ENCODE measurements at regions not wholly inside any gene's neighbourhood (a gene's known extent, or its start where the extent isn't known, plus 50 kb on each side); places are given as distances from the start of the nearest gene placed in this dataset.

DNA sequence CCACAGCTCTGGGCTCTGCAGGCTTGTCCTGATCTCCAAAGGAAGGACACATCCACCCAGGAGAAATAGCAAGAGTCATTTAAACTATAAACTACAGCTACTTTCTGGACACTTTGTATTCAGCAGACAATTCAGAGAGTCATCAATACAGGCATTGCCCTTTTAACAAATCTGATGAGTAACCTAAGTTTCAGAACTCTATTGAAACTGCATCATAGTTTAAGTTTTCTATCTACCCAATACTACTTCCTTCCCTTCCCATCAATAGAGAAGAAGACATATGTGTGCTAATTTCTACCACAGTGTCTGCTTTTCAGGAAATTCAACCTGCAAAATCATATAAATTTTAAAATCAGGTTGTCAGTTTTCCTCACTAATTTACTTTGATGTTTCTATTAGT, 736.5 kb downstream of the IGSF11 start:
- H3K4me3 ChIP-seq (ENCODE audit: low read depth, poor library complexity, severe bottlenecking) = no peak overlapping the region
- no peak for DNase-seq (ENCODE audit: low spot score in 2 of 2)
- intact Hi-C loops (cut with DNase I; ENCODE audit: low total_unique reads) = no loop called here
- no peak for TF ChIP-seq POLR2A (IDR thresholded peaks at IDR 0.05)
- TF ChIP-seq, protein P1, sequence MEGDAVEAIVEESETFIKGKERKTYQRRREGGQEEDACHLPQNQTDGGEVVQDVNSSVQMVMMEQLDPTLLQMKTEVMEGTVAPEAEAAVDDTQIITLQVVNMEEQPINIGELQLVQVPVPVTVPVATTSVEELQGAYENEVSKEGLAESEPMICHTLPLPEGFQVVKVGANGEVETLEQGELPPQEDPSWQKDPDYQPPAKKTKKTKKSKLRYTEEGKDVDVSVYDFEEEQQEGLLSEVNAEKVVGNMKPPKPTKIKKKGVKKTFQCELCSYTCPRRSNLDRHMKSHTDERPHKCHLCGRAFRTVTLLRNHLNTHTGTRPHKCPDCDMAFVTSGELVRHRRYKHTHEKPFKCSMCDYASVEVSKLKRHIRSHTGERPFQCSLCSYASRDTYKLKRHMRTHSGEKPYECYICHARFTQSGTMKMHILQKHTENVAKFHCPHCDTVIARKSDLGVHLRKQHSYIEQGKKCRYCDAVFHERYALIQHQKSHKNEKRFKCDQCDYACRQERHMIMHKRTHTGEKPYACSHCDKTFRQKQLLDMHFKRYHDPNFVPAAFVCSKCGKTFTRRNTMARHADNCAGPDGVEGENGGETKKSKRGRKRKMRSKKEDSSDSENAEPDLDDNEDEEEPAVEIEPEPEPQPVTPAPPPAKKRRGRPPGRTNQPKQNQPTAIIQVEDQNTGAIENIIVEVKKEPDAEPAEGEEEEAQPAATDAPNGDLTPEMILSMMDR (IDR thresholded peaks at IDR 0.05) = no peak

DNA sequence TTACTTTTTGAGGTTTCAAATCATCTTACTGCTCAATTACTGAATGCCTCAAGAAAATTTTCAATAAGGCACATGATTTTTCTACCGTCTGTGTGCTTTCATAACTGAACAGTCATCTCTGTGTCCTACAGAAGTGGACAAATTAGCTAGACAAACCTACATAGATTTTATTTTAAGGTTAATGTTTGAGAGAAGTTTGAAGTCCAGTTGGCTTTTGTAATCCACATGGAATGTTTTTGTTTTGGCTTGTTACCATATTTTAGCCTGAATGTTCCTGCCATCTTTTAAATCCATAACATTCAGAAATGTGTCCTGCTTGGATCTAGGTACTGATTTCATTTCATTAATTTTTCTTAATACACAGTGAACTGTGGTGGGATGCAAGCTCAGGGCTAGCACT, 730.1 kb downstream of the IGSF11 start:
- intact Hi-C loops (cut with DNase I; ENCODE audit: low total_unique reads) = no loop called here
- no peak for DNase-seq (ENCODE audit: low spot score in 2 of 2)
- WGBS, 2 donors = 73 to 76% methylated on average over 1 of the region's 1 CpG

DNA sequence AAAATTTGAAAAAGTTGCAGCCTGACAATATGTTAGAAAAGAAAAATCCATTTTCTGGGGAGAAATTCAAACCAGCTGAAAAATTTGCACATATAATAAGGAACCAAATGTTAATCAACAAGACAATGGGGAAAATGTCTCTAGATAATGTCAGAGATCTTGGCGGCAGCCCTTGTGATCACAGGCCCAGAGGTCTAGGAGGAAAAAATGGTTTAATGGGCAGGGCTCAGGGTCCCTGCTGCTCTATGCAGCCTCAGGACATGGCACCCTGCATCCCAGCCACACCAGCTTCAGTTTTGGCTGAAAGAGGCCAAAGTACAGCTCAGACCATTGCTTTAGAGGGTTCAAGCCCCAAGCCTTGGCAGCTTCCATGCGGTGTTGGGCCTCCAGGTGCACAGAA, 701.9 kb downstream of the IGSF11 start:
- intact Hi-C loops (cut with DNase I; ENCODE audit: low total_unique reads) = no loop called here
- TF ChIP-seq, protein P1 (IDR thresholded peaks at IDR 0.05) = no peak
- TF ChIP-seq POLR2A (IDR thresholded peaks at IDR 0.05) = no peak
- H3K4me3 ChIP-seq (ENCODE audit: low read depth, poor library complexity, severe bottlenecking) = no peak overlapping the region
- 90 to 96% methylated on average over 2 of the region's 2 CpGs for WGBS, 2 donors
- no peak for DNase-seq (ENCODE audit: low spot score in 2 of 2)

More for the DNA sequence above, 730.1 kb downstream of the IGSF11 start:
- TF ChIP-seq, protein P1 (IDR thresholded peaks at IDR 0.05) = no peak
- no peak for TF ChIP-seq POLR2A (IDR thresholded peaks at IDR 0.05)
- H3K4me3 ChIP-seq (ENCODE audit: low read depth, poor library complexity, severe bottlenecking) = no peak overlapping the region

- intact Hi-C loops (cut with DNase I; ENCODE audit: low total_unique reads) = no loop called here
- H3K4me3 ChIP-seq (ENCODE audit: low read depth, poor library complexity, severe bottlenecking) = no peak overlapping the region
- TF ChIP-seq, protein P1 (IDR thresholded peaks at IDR 0.05) = no peak
- no peak for TF ChIP-seq POLR2A (IDR thresholded peaks at IDR 0.05)
- no peak for DNase-seq (ENCODE audit: low spot score in 2 of 2)
Observed at GRCh38 chr3:118337649-118338048, 697.0 kb downstream of the IGSF11 start.

DNA sequence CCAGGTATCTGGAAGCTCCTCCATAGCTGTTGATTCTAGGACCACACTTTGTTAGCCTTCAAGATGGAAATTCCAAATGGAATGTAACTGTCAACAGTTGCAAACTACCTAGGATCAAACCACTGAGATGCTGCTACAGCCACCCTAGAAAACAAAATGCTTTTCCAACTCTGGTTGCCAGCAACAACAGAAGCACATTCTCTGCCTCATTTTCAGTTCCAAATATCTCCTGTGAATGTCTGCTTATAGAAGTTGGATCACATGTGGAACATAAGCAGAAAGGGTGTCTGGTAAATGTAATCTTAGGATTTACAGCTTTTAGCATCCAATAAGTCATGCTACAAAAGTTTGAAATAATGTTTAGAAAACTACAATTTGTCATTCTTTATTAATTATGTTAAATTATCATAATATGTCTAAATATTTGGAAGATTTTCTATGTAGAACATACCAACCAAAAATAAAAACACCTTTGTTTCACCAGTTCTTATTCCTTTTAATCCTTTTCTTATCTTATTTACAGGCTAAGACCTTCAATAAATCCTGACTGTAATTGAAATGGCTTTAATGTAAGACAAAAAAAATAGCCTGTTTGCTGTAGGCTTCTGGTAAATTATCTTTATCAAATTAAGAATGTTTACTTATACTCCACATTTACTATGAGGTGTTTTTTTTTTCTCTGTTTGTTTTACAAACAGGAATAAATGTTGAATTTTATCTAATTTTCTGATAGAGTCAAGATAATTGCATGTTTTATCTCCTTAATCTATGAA, 687.1 kb downstream of the IGSF11 start:
- no peak overlapping the region for H3K4me3 ChIP-seq (ENCODE audit: low read depth, poor library complexity, severe bottlenecking)
- no peak for DNase-seq (ENCODE audit: low spot score in 2 of 2)
- intact Hi-C loops (cut with DNase I; ENCODE audit: low total_unique reads) = no loop called here

More for the DNA sequence above, 687.1 kb downstream of the IGSF11 start:
- TF ChIP-seq, protein P1 (IDR thresholded peaks at IDR 0.05) = no peak
- no peak for TF ChIP-seq POLR2A (IDR thresholded peaks at IDR 0.05)

Data from lower leg skin (tissue), 4 donors.